Activated T-cell treated with anti-CD3 and anti-CD28 coated beads, Interleukin-2, amount 50 U/mL, for 72 hours (primary cell): ENCODE measurements at regions not wholly inside any gene's neighbourhood (a gene's known extent, or its start where the extent isn't known, plus 50 kb on each side); places are given as distances from the start of the nearest gene placed in this dataset.

ENCODE experiments used
- ATAC-seq, 2 donors: fragments of 150-1000 bp; cut with Tn5 transposase; replicated peaks in 1 of 2; 2 replicates each; pipeline ENCODE4 v1.10.0; 2021; ENCODE audit warnings: moderate library complexity in 2 of 2, mild to moderate bottlenecking in 1 of 2
- DNase-seq, 2 donors: peaks; one replicate each; pipeline ENCODE4 v3.0.0; 2021 to 2022; ENCODE audit warnings: mixed read lengths in 1 of 2
- H3K27ac Mint-ChIP-seq: one replicate; pipeline ENCODE4 v1.8.0; 2022; ENCODE audit warnings: mild to moderate bottlenecking, moderate library complexity, mixed read lengths
- H3K27me3 Mint-ChIP-seq: one replicate; pipeline ENCODE4 v1.8.0; 2022; ENCODE audit warnings: low read depth, mixed read lengths
- H3K36me3 Mint-ChIP-seq, 2 donors: one replicate each; pipeline ENCODE4 v1.8.0; 2022; ENCODE audit warnings: mixed read lengths in 2 of 2, mild to moderate bottlenecking in 1 of 2; ENCODE audit not compliant: insufficient read depth in 2 of 2
- H3K4me1 Mint-ChIP-seq: one replicate; pipeline ENCODE4 v1.8.0; 2022; ENCODE audit warnings: low read depth, mixed read lengths
- H3K4me3 Mint-ChIP-seq, 2 donors: one replicate each; pipeline ENCODE4 v1.8.0; 2022; ENCODE audit warnings: mild to moderate bottlenecking in 2 of 2, mixed read lengths in 2 of 2, moderate library complexity in 2 of 2
- H3K9me3 Mint-ChIP-seq, 2 donors: one replicate each; pipeline ENCODE4 v1.8.0; 2022; ENCODE audit warnings: mixed read lengths in 2 of 2

- Mint-ChIP-seq H3K27ac (no peak overlapping the region), H3K27me3 (no peaks in the 10 kb centered on the region), H3K4me3 (no peak overlapping the region), H3K9me3 (no peaks in the 10 kb centered on the region), H3K36me3 (no peaks in the 10 kb centered on the region), H3K4me1 (no peaks in the 10 kb centered on the region)
- ATAC-seq (no peak), DNase-seq (no peak)
Measured at GRCh38 chr1:95332754-95333153, 98.7 kb downstream of the RWDD3 start.

- no peak for ATAC-seq
- H3K36me3 Mint-ChIP-seq, result no peaks in the 10 kb centered on the region
- H3K9me3 Mint-ChIP-seq, result no peaks in the 10 kb centered on the region
Measured at GRCh38 chr1:95339377-95339776, 105.4 kb downstream of the RWDD3 start.

GRCh38 chr1:95340061-95340460, 106.1 kb downstream of the RWDD3 start:
- no peak overlapping the region for H3K4me3 Mint-ChIP-seq
- no peaks in the 10 kb centered on the region for H3K27me3 Mint-ChIP-seq
- no peaks in the 10 kb centered on the region for H3K9me3 Mint-ChIP-seq
- ATAC-seq, result no peak
- H3K36me3 Mint-ChIP-seq, result no peaks in the 10 kb centered on the region
- DNase-seq, result no peak
- H3K4me1 Mint-ChIP-seq, result no peaks in the 10 kb centered on the region
- no peak overlapping the region for H3K27ac Mint-ChIP-seq

More at GRCh38 chr1:95339377-95339776, 105.4 kb downstream of the RWDD3 start:
- Mint-ChIP-seq H3K27me3 (no peaks in the 10 kb centered on the region), H3K27ac (no peak overlapping the region), H3K4me3 (no peak overlapping the region), H3K4me1 (no peaks in the 10 kb centered on the region)
- DNase-seq, result no peak

- ATAC-seq (no peak), DNase-seq (no peak)
- Mint-ChIP-seq H3K4me3 (no peak overlapping the region), H3K36me3 (no peaks in the 10 kb centered on the region), H3K9me3 (no peaks in the 10 kb centered on the region), H3K27ac (no peak overlapping the region), H3K27me3 (peaks cover 6% of the 10 kb centered on the region), H3K4me1 (no peaks in the 10 kb centered on the region)
Measured at GRCh38 chr1:95352767-95353166, 118.8 kb downstream of the RWDD3 start.

GRCh38 chr1:95353194-95353593, 119.2 kb downstream of the RWDD3 start:
- no peak for DNase-seq
- no peak overlapping the region for H3K27ac Mint-ChIP-seq
- H3K36me3 Mint-ChIP-seq, result no peaks in the 10 kb centered on the region
- no peak overlapping the region for H3K4me3 Mint-ChIP-seq
- H3K27me3 Mint-ChIP-seq, result peaks cover 6% of the 10 kb centered on the region
- ATAC-seq, result no peak
- no peaks in the 10 kb centered on the region for H3K9me3 Mint-ChIP-seq
- no peaks in the 10 kb centered on the region for H3K4me1 Mint-ChIP-seq

- DNase-seq (no peak), ATAC-seq (no peak)
- Mint-ChIP-seq H3K36me3 (no peaks in the 10 kb centered on the region), H3K27me3 (no peaks in the 10 kb centered on the region), H3K4me3 (no peak overlapping the region), H3K27ac (no peak overlapping the region), H3K4me1 (no peaks in the 10 kb centered on the region), H3K9me3 (no peaks in the 10 kb centered on the region)
Measured at GRCh38 chr1:95364546-95364945, 130.5 kb downstream of the RWDD3 start.

- no peaks in the 10 kb centered on the region for H3K27me3 Mint-ChIP-seq
- no peak overlapping the region for H3K4me3 Mint-ChIP-seq
- H3K27ac Mint-ChIP-seq, result no peak overlapping the region
- no peaks in the 10 kb centered on the region for H3K9me3 Mint-ChIP-seq
- ATAC-seq, result no peak
- no peak for DNase-seq
- H3K4me1 Mint-ChIP-seq, result no peaks in the 10 kb centered on the region
- no peaks in the 10 kb centered on the region for H3K36me3 Mint-ChIP-seq
Measured at GRCh38 chr1:95366498-95366897, 132.5 kb downstream of the RWDD3 start.

GRCh38 chr1:95368178-95368577, 134.2 kb downstream of the RWDD3 start:
- Mint-ChIP-seq H3K4me1 (no peaks in the 10 kb centered on the region), H3K4me3 (no peak overlapping the region), H3K36me3 (no peaks in the 10 kb centered on the region), H3K27me3 (no peaks in the 10 kb centered on the region), H3K27ac (no peak overlapping the region), H3K9me3 (peaks cover 0 to 1% of the 10 kb centered on the region in 2 donors)
- ATAC-seq, result no peak
- DNase-seq, result no peak

- no peak overlapping the region for H3K27ac Mint-ChIP-seq
- no peak for ATAC-seq
- peaks cover 0 to 1% of the 10 kb centered on the region in 2 donors for H3K9me3 Mint-ChIP-seq
- no peaks in the 10 kb centered on the region for H3K27me3 Mint-ChIP-seq
- H3K36me3 Mint-ChIP-seq, result no peaks in the 10 kb centered on the region
- H3K4me3 Mint-ChIP-seq, result no peak overlapping the region
- DNase-seq, result no peak
- no peaks in the 10 kb centered on the region for H3K4me1 Mint-ChIP-seq
Measured at GRCh38 chr1:95369985-95370690, 136.1 kb downstream of the RWDD3 start.

- no peak overlapping the region for H3K27ac Mint-ChIP-seq
- ATAC-seq (no peak), DNase-seq (no peak)
- no peaks in the 10 kb centered on the region for H3K36me3 Mint-ChIP-seq
- no peaks in the 10 kb centered on the region for H3K4me1 Mint-ChIP-seq
- no peak overlapping the region for H3K4me3 Mint-ChIP-seq
- H3K9me3 Mint-ChIP-seq, result peaks cover 0 to 1% of the 10 kb centered on the region in 2 donors
- no peaks in the 10 kb centered on the region for H3K27me3 Mint-ChIP-seq
Measured at GRCh38 chr1:95370691-95371562, 136.9 kb downstream of the RWDD3 start.

GRCh38 chr1:95371666-95372282, 137.8 kb downstream of the RWDD3 start:
- no peak overlapping the region for H3K27ac Mint-ChIP-seq
- ATAC-seq, result no peak
- no peak overlapping the region for H3K4me3 Mint-ChIP-seq
- no peaks in the 10 kb centered on the region for H3K4me1 Mint-ChIP-seq
- no peaks in the 10 kb centered on the region for H3K27me3 Mint-ChIP-seq
- no peaks in the 10 kb centered on the region for H3K36me3 Mint-ChIP-seq
- no peak for DNase-seq
- peaks cover 0 to 1% of the 10 kb centered on the region in 2 donors for H3K9me3 Mint-ChIP-seq

- peaks cover 0 to 4% of the 10 kb centered on the region in 2 donors for H3K9me3 Mint-ChIP-seq
- no peak overlapping the region for H3K4me3 Mint-ChIP-seq
- DNase-seq (no peak), ATAC-seq (no peak)
- no peaks in the 10 kb centered on the region for H3K4me1 Mint-ChIP-seq
- no peak overlapping the region for H3K27ac Mint-ChIP-seq
- H3K27me3 Mint-ChIP-seq, result no peaks in the 10 kb centered on the region
- H3K36me3 Mint-ChIP-seq, result no peaks in the 10 kb centered on the region
Measured at GRCh38 chr1:95375174-95375573, 141.2 kb downstream of the RWDD3 start.

- Mint-ChIP-seq H3K4me3 (no peak overlapping the region), H3K4me1 (no peaks in the 10 kb centered on the region)
Measured at GRCh38 chr1:95380909-95381308, 146.9 kb downstream of the RWDD3 start.

More at GRCh38 chr1:95380909-95381308, 146.9 kb downstream of the RWDD3 start:
- DNase-seq, result no peak
- H3K9me3 Mint-ChIP-seq, result peaks cover 2% of the 10 kb centered on the region in 2 donors
- no peaks in the 10 kb centered on the region for H3K36me3 Mint-ChIP-seq
- no peak overlapping the region for H3K27ac Mint-ChIP-seq
- no peak for ATAC-seq
- no peaks in the 10 kb centered on the region for H3K27me3 Mint-ChIP-seq
